ENCODE measurements at regions not wholly inside any gene's neighbourhood (a gene's known extent, or its start where the extent isn't known, plus 50 kb on each side); places are given as distances from the start of the nearest gene placed in this dataset.

DNA sequence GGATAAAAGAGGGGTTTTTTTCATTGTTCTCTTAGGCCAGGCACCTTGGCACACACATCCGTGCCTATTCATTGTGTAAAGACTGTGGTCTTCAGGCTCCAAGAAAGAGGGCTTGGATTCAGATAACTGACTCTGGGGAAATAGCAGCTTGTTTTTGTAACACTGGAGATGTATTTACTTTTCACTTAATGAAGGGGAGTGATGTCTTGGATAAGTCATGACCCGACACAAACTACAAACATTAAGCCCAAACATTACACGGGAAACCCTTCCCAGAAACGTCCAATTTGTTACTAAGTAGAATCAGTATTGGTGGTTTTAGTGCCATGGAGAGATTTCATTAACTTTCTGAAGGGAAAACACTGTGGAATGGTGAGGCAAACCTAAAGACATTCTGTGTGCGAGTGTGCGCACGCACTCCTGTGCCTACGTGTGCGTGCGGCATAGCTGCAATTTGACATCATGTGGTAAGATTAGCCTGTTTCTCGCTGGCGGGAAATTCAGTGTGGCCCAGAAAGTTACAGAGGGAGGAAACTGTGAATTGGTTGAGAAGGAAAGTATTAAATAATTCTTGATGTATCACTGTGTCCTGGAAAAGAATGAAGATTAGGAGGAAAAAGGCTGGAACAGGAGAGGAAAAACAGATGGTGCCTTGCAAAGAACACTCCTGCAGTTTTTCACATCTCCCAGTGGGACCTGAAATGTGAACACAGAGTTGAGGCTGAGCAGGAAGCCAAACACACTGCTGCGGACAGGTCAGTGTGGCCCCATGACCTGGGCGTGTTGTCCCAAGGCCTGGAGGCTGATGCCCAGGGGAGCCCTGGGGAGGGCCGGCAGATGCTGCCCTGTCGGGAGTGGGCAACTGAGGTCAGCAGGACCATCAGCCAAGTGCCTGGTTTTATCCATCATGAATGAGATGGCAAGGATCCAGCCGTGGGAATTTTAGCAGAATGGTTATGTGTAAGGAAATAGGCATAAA lies 108.5 kb downstream of the GAS1 start:
- Mint-ChIP-seq H3K9me3 (ENCODE audit: unreplicated experiment) (peaks cover 2% of the 10 kb centered on the region), H3K4me3 (ENCODE audit: unreplicated experiment) (no peak overlapping the region), H3K27me3 (ENCODE audit: low read depth, unreplicated experiment) (peaks cover 16% of the 10 kb centered on the region), H3K36me3 (ENCODE audit: low read depth, unreplicated experiment) (no peaks in the 10 kb centered on the region), H3K4me1 (ENCODE audit: low read depth, unreplicated experiment) (peaks cover 11% of the 10 kb centered on the region), H3K27ac (ENCODE audit: unreplicated experiment) (no peak overlapping the region)
- peaks cover 4% of the 10 kb centered on the region for H3K27me3 ChIP-seq (ENCODE audit: insufficient read depth, low read length)
- H3K4me2 ChIP-seq (ENCODE audit: low read length): no peak overlapping the region
- H3K9ac ChIP-seq (ENCODE audit: low read length): no peak overlapping the region
- H3K79me2 ChIP-seq (ENCODE audit: insufficient read depth, low read length): no peaks in the 10 kb centered on the region
- no peaks in the 10 kb centered on the region for H4K20me1 ChIP-seq (ENCODE audit: insufficient read depth, low read length)
- FAIRE-seq (no peak), DNase-seq (ENCODE audit: low read depth) (no peak)
- H2AFZ ChIP-seq (ENCODE audit: low read depth, low read length): no peak overlapping the region
- no peak overlapping the region for H3K4me3 ChIP-seq (ENCODE audit: insufficient read depth, low read depth, low read length)
- TF ChIP-seq EZH2 (IDR thresholded peaks at IDR 0.05; ENCODE audit: insufficient read depth, low read length): no peak
- TF ChIP-seq, protein P1, sequence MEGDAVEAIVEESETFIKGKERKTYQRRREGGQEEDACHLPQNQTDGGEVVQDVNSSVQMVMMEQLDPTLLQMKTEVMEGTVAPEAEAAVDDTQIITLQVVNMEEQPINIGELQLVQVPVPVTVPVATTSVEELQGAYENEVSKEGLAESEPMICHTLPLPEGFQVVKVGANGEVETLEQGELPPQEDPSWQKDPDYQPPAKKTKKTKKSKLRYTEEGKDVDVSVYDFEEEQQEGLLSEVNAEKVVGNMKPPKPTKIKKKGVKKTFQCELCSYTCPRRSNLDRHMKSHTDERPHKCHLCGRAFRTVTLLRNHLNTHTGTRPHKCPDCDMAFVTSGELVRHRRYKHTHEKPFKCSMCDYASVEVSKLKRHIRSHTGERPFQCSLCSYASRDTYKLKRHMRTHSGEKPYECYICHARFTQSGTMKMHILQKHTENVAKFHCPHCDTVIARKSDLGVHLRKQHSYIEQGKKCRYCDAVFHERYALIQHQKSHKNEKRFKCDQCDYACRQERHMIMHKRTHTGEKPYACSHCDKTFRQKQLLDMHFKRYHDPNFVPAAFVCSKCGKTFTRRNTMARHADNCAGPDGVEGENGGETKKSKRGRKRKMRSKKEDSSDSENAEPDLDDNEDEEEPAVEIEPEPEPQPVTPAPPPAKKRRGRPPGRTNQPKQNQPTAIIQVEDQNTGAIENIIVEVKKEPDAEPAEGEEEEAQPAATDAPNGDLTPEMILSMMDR (IDR thresholded peaks at IDR 0.05; ENCODE audit: insufficient read depth, low read depth, low read length): no peak
- H3K27ac ChIP-seq (ENCODE audit: low read depth, low read length): no peak overlapping the region
- H3K36me3 ChIP-seq (ENCODE audit: insufficient read depth, low read length): no peaks in the 10 kb centered on the region
- no peaks in the 10 kb centered on the region for H3K9me3 ChIP-seq (ENCODE audit: insufficient read depth, low read depth, low read length)
- no peaks in the 10 kb centered on the region for H3K4me1 ChIP-seq (ENCODE audit: insufficient read depth, low read length)

DNA sequence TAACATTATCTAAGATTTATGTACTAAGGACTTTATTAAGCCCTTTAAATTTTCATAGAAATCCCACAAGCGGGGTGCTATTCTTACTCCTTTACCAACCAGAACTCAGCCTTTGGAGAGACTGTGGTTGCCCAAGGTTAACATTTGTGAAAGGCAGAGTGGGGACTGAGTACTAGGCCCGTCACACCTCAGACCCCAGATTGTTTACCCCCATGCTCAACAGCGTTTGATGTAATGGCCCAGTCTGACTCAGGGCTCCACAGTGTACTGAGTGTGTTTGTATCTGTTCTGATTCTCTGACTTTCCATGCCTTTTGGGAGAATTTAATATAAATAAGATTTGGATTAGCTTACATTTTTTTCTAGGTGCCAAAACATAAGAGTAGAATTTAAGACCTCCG lies 110.0 kb downstream of the GAS1 start:
- Histone ChIP-seq H4K20me1 (ENCODE audit: insufficient read depth, low read length) (no peaks in the 10 kb centered on the region), H3K9ac (ENCODE audit: low read length) (no peak overlapping the region), H2AFZ (ENCODE audit: low read depth, low read length) (no peak overlapping the region), H3K4me2 (ENCODE audit: low read length) (no peak overlapping the region), H3K36me3 (ENCODE audit: insufficient read depth, low read length) (no peaks in the 10 kb centered on the region), H3K27me3 (ENCODE audit: insufficient read depth, low read length) (peaks cover 4% of the 10 kb centered on the region), H3K9me3 (ENCODE audit: insufficient read depth, low read depth, low read length) (no peaks in the 10 kb centered on the region), H3K27ac (ENCODE audit: low read depth, low read length) (no peak overlapping the region), H3K4me3 (ENCODE audit: insufficient read depth, low read depth, low read length) (no peak overlapping the region), H3K4me1 (ENCODE audit: insufficient read depth, low read length) (no peaks in the 10 kb centered on the region), H3K79me2 (ENCODE audit: insufficient read depth, low read length) (no peaks in the 10 kb centered on the region)
- FAIRE-seq (no peak), DNase-seq (ENCODE audit: low read depth) (no peak)
- H3K36me3 Mint-ChIP-seq (ENCODE audit: low read depth, unreplicated experiment): no peaks in the 10 kb centered on the region
- no peak overlapping the region for H3K27ac Mint-ChIP-seq (ENCODE audit: unreplicated experiment)
- H3K9me3 Mint-ChIP-seq (ENCODE audit: unreplicated experiment): no peaks in the 10 kb centered on the region
- H3K4me1 Mint-ChIP-seq (ENCODE audit: low read depth, unreplicated experiment): peaks cover 5% of the 10 kb centered on the region
- peaks cover 11% of the 10 kb centered on the region for H3K27me3 Mint-ChIP-seq (ENCODE audit: low read depth, unreplicated experiment)
- TF ChIP-seq, protein P1 (IDR thresholded peaks at IDR 0.05; ENCODE audit: insufficient read depth, low read depth, low read length): no peak
- no peak for TF ChIP-seq EZH2 (IDR thresholded peaks at IDR 0.05; ENCODE audit: insufficient read depth, low read length)
- H3K4me3 Mint-ChIP-seq (ENCODE audit: unreplicated experiment): no peak overlapping the region

DNA sequence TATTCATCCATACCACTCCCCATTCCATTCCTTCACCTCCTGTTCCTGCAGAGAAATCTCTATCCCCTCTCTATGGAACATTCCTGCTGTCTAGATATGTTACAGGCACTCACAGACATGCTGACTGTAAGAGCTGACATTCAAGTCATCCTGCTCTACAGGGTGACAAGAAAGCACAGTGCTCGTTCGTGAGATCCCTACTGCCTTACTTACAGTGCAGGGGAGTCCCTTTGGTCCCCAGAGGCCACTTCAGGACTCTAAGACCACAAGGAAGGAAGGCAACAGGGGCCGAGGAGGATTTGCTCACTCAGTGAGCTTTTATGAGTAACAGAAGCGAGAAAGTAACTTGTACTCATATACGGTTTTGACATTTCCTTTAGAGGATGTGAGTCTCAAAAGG lies 110.5 kb downstream of the GAS1 start:
- H3K4me3 Mint-ChIP-seq (ENCODE audit: unreplicated experiment): no peak overlapping the region

More for the DNA sequence above, 110.5 kb downstream of the GAS1 start:
- Histone ChIP-seq H3K9me3 (ENCODE audit: insufficient read depth, low read depth, low read length) (no peaks in the 10 kb centered on the region), H4K20me1 (ENCODE audit: insufficient read depth, low read length) (no peaks in the 10 kb centered on the region), H2AFZ (ENCODE audit: low read depth, low read length) (no peak overlapping the region), H3K79me2 (ENCODE audit: insufficient read depth, low read length) (no peaks in the 10 kb centered on the region), H3K27me3 (ENCODE audit: insufficient read depth, low read length) (peaks cover 4% of the 10 kb centered on the region), H3K36me3 (ENCODE audit: insufficient read depth, low read length) (no peaks in the 10 kb centered on the region), H3K4me2 (ENCODE audit: low read length) (no peak overlapping the region), H3K4me1 (ENCODE audit: insufficient read depth, low read length) (no peaks in the 10 kb centered on the region), H3K4me3 (ENCODE audit: insufficient read depth, low read depth, low read length) (no peak overlapping the region), H3K27ac (ENCODE audit: low read depth, low read length) (no peak overlapping the region), H3K9ac (ENCODE audit: low read length) (no peak overlapping the region)
- H3K36me3 Mint-ChIP-seq (ENCODE audit: low read depth, unreplicated experiment): no peaks in the 10 kb centered on the region
- TF ChIP-seq EZH2 (IDR thresholded peaks at IDR 0.05; ENCODE audit: insufficient read depth, low read length): no peak
- TF ChIP-seq, protein P1 (IDR thresholded peaks at IDR 0.05; ENCODE audit: insufficient read depth, low read depth, low read length): no peak
- no peaks in the 10 kb centered on the region for H3K9me3 Mint-ChIP-seq (ENCODE audit: unreplicated experiment)
- FAIRE-seq (no peak), DNase-seq (ENCODE audit: low read depth) (no peak)
- peaks cover 5% of the 10 kb centered on the region for H3K4me1 Mint-ChIP-seq (ENCODE audit: low read depth, unreplicated experiment)
- H3K27ac Mint-ChIP-seq (ENCODE audit: unreplicated experiment): no peak overlapping the region
- H3K27me3 Mint-ChIP-seq (ENCODE audit: low read depth, unreplicated experiment): peaks cover 11% of the 10 kb centered on the region

All from astrocyte (in vitro differentiated cells and primary cell).